ENCODE measurements at regions not wholly inside any gene's neighbourhood (a gene's known extent, or its start where the extent isn't known, plus 50 kb on each side); places are given as distances from the start of the nearest gene placed in this dataset.

DNA sequence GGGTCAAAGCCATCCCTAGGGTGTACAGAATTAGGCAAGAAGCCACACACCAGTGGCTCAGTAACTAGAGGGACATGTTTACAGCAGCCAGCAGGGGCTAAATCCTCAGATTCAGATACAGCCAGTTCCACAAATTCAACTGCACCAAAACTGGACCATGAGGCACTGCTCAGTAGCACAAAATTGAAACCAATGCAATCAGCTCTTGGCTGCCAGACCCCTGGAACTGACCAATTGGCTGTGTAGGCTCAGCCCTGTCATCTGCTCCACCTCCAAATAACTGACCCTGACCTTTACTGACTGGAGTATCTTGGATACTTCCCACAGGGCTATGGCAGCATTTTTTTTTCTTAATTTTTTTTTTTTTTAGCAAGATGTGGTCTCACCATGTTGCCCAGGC lies 226.5 kb downstream of the FOXO1 start:
- TF ChIP-seq GATA3 (IDR thresholded peaks at IDR 0.05; ENCODE audit: low read depth, low read length), result no peak
- TF ChIP-seq GATA2 (IDR thresholded peaks at IDR 0.05; ENCODE audit: low read depth, low read length), result no peak

DNA sequence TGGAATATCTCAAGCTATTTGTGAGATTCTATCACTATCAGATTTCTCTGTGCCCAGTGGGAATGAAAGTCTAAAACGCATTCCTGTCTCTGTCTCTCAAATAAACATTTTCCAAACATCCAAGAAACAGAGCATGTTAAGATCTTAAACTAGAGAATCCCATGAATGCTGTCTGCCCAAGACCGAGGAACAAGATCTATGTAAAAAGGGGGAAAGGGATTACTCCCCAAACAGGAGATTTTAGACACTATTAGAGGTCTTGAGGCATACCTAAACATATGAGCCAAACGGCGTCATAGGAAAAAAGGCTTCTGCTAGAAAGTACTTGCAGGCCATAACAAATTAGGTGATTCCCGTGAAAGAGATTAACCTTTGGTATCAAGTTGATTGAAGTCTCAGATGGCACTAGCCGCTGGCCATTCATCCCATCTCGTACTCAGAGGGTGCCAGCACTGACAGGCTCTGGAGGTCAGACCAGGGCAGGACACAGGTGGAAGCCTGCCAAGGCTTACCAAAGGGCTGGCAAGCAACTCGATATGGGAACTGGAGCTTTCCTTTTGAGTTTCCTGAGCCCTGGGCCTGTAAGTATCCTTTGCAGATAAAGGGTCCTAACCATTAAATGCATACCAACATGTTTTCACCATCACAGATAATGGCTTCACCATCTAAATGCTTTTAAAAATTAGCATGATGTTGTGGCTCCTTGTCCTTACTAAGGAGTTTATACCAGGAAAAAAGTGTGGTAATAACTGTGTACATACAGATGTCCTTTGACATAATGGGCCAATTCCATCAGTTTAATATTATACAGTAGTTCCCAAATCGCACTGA lies 225.2 kb downstream of the FOXO1 start:
- TF ChIP-seq GATA3 (IDR thresholded peaks at IDR 0.05; ENCODE audit: low read depth, low read length) (no peak), GATA2 (IDR thresholded peaks at IDR 0.05; ENCODE audit: low read depth, low read length) (peak; percentile 1; the same call in 1 of the 2 replicates)

DNA sequence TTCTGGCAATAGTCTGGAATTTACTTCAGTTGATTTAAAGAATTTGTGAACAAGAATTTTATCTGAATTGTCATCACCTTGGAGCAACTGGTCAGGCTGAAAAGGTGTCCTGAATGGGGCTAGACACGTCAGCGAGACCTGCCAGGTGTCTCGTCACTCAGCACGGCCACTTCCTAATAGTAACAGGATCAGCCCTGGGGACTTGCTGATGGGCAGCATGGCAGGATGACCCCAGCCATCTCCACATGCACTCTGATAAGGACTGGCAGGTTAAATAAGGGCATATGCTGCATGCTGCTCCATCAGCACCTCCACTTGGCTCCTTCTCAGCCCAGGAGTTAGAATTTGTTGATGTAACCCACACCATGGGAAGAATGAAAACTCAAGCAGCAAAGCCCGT lies 224.2 kb downstream of the FOXO1 start:
- TF ChIP-seq GATA3 (IDR thresholded peaks at IDR 0.05; ENCODE audit: low read depth, low read length), result no peak
- TF ChIP-seq GATA2 (IDR thresholded peaks at IDR 0.05; ENCODE audit: low read depth, low read length), result no peak

DNA sequence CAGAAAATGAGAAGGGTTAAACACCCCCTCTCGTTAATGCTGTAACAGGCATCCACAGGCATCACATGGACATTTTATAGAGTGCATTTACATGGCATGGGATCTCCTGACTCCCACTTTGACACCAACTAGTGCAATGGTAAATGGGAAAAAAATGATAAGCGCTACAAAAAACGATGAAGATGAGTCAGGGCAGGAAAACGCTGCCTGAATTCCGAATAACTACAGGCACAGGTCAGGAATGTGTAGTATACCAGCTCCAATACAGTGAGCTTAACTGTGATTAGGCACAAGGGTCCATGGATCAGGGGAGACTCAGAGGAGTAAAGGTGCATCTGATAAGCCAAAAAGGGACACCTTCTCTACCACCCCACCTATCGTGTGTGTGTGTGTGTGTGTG lies 223.6 kb downstream of the FOXO1 start:
- no peak for TF ChIP-seq GATA2 (IDR thresholded peaks at IDR 0.05; ENCODE audit: low read depth, low read length)
- TF ChIP-seq GATA3 (IDR thresholded peaks at IDR 0.05; ENCODE audit: low read depth, low read length), result no peak

DNA sequence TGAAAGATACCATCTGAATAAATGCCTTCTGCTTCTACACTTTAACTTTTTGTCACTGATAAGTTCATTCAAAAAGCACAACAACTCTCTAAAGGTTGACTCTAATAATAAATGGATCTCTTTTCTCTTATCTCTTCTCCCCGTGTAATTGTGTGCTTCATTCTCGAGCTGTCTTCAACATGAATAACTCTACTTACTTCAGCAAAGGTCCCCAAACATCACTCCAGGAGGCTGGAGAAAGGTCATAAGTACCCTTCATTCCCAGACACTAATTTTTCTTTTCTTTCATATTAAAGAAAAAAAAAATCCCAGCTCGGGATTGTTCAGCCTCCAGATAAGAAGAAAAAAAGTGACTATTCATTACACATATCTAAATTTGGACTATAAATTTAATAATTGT lies 222.2 kb downstream of the FOXO1 start:
- TF ChIP-seq GATA2 (IDR thresholded peaks at IDR 0.05; ENCODE audit: low read depth, low read length), result no peak
- no peak for TF ChIP-seq GATA3 (IDR thresholded peaks at IDR 0.05; ENCODE audit: low read depth, low read length)

DNA sequence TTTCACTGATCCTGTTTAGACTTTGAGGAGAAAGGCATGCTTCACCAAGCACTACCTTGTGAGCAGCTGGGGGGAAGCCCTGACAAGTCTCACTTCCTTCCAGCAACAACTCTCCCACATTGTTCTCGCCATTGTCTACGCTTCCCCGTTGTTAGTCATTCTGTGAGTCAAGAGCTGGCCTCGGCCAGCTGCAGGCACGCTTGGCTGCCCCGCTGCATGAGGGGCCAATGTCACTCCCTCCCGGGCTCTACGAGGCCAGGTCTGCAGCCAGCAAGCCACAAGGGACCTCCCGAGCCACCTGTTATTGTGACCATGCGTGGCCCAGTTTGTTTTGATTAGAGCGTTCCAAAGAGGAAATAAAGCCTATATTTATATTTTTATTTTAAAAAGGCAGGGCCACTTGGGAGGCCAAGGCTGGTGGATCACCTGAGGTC lies 220.9 kb downstream of the FOXO1 start:
- TF ChIP-seq GATA3 (IDR thresholded peaks at IDR 0.05; ENCODE audit: low read depth, low read length), result no peak
- TF ChIP-seq GATA2 (IDR thresholded peaks at IDR 0.05; ENCODE audit: low read depth, low read length), result no peak

DNA sequence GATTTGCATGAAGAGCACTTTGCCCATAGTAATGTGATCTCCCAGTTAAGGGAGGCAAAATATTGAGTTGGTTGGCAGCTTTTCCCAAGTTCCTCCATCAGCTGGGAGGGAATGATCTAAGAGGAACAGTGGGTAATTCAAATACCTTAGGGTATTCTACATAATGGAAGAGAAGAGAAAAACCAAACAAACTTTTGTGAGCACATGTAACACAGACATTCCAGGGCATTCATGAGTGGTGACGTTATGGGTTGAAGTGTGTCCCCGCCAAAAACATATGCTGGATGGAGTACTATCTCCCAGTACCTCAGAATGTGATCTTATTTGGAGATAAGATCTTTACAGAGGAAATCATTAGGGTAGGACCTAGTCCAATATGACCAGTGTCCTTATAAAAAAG lies 220.1 kb downstream of the FOXO1 start:
- no peak for TF ChIP-seq GATA2 (IDR thresholded peaks at IDR 0.05; ENCODE audit: low read depth, low read length)
- TF ChIP-seq GATA3 (IDR thresholded peaks at IDR 0.05; ENCODE audit: low read depth, low read length), result no peak

DNA sequence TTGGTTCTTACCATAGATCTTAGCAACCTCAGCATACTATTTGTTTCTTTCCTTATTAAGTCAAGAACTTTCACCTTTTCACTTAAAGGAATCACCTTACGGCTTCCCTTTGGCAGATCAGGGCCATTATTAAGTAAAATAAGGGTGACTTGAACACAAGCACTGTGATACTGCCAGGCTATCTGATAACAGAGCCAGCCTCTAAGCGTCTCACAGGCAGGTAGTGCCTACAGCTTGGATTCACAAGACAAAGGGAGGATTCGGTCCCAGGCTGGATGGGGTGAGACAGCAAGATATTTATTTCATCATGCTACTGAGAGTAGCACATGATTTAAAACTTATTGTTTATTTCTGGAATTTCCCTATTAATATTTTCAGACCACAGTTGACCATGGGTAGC lies 218.6 kb downstream of the FOXO1 start:
- TF ChIP-seq GATA2 (IDR thresholded peaks at IDR 0.05; ENCODE audit: low read depth, low read length) (no peak), GATA3 (IDR thresholded peaks at IDR 0.05; ENCODE audit: low read depth, low read length) (no peak)

DNA sequence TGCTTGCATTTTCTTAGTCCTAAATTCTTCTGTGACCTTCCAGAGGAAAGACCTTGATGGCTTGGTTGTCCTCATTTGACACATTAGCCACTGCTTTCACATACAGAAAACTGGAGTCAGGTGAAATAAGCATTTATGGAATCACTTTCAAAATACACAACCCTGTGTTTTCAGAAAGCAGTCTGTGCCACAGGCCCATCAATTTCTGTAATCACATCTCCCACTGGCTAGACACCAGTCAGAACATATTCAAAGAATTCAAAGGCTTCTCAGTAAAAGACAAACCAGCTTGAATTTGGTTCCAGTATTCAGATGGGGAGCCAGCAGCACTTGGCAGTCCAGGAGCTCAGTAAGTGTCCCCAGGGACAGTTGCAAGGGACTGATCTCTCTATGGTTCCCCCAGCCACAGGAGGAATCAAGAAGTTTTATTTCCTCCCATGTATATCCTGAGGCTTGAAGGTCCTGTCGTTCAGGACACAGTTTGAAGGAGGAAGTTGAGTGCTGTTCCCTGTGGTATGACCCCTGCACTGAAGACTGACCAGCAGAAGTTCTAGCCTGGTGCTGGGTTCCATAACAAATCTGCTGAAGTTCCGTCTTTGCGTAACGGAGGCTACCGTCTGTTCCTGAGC lies 214.3 kb downstream of the FOXO1 start:
- TF ChIP-seq GATA2 (IDR thresholded peaks at IDR 0.05; ENCODE audit: low read depth, low read length) (no peak), GATA3 (IDR thresholded peaks at IDR 0.05; ENCODE audit: low read depth, low read length) (no peak)

DNA sequence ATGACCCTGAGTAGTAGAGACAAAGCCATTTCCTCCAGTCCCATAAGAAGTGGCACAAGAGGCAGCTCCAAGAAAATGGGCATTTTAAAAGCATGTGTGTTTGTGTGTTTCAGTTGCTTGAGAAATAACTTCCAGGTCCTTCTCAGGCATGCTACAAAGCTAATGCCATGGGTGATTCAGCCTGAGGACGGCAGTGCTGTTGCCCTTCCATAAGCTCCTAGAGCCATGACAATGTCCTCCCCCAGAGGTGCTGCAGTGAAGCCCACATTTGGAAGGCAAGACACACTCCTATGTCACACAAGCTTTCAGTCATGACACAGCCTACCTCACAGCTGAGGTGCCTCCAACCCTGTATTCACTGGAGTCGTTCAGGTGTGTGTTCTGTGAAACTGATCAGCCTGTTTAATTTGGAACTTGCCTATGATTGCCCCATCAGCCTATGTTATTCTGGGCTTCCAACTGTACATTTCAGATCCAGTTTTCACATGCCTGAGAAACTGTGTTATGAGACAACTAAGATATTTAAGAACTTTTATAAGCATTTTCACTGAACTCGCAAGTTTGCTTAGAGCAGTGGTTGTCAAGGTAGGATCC lies 213.6 kb downstream of the FOXO1 start:
- TF ChIP-seq GATA3 (IDR thresholded peaks at IDR 0.05; ENCODE audit: low read depth, low read length), result no peak
- TF ChIP-seq GATA2 (IDR thresholded peaks at IDR 0.05; ENCODE audit: low read depth, low read length), result no peak

DNA sequence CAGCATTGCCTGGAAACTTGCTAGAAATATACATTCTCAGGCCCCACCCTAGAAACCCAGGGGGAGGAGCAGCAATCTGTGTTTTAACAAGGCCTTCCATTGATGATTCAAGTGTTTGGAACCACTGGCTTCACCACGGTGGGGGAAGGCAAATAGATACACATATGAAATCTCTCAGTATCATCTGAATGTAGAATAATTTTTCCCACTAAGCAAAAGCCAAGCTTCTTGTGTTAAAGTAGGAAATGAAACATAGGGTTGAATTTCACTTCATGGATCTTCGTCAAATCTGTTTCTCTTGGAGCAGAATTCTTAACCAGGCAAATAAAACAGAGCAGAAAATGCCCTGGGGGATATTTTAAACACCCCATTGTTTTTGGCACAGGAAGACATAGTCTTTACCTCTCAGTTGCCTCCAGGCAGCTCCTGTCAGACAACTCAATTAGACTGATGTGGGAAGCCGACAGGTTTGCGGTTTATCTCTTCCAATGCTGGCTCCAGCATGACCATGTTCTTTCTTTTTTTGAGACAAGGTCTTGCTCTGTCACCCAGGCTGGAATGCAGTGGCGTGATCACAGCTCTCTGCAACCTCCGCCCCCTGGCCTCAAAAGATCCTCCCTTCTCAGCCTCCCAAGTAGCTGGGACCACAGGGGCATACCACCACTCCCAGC lies 213.0 kb downstream of the FOXO1 start:
- TF ChIP-seq GATA3 (IDR thresholded peaks at IDR 0.05; ENCODE audit: low read depth, low read length) (no peak), GATA2 (IDR thresholded peaks at IDR 0.05; ENCODE audit: low read depth, low read length) (no peak)

DNA sequence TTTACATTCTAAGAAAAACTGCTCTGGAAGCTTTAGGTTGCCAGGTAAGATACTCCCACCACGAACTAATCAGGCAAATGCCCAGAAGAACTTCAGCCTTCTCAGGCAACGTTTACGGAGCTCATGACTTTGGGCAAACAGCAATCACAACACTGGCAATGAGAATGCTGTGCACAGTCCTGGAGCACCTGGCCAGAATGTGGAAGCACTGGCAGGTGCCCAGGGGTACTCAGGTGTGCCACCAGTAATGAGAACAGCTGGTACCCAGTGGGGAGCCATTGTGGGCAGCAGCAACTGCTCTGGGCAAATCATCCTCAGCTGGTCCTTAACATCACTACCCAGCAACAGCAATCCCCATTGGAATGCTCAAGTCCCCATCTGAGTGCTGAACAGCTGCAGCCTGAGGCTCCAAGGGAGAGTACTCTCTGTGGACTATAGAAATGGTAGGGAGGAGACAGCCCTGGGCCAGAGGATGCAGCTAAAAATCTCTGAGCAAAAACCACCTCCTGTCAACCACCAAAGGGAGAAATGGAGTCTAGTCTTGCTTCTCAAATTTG lies 210.0 kb downstream of the FOXO1 start:
- TF ChIP-seq GATA3 (IDR thresholded peaks at IDR 0.05; ENCODE audit: low read depth, low read length) (no peak), GATA2 (IDR thresholded peaks at IDR 0.05; ENCODE audit: low read depth, low read length) (no peak)

DNA sequence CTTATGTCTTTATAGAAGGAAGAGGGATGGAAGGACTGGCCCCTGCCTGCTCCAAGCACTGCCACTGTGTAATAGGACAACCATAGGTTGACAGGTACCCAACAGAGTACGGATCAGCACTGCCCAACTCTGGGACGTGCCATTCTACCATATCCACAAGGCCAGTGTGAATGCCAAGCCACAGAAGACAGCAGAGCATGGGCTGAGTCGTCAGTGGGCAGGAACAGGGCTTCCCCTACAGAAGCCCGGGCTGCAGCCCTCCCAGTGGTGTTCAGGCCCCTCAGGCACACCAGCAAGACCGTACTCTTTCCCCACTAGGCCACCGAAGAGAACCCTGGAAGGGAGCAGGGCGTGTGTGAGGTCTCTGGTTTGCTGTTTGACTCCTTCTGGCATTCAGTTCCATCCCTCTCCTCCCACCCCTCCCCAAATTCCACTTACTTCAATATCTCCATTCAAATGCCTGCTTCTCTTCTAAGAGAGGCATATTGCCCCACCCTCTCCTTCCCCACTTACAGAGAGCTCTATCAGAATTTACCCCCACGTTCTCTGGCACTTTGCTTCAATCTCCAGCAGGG lies 209.4 kb downstream of the FOXO1 start:
- TF ChIP-seq GATA2 (IDR thresholded peaks at IDR 0.05; ENCODE audit: low read depth, low read length), result no peak
- TF ChIP-seq GATA3 (IDR thresholded peaks at IDR 0.05; ENCODE audit: low read depth, low read length), result no peak

All from SH-SY5Y (cell line).